ENCODE measurements at regions not wholly inside any gene's neighbourhood (a gene's known extent, or its start where the extent isn't known, plus 50 kb on each side); places are given as distances from the start of the nearest gene placed in this dataset.

DNA sequence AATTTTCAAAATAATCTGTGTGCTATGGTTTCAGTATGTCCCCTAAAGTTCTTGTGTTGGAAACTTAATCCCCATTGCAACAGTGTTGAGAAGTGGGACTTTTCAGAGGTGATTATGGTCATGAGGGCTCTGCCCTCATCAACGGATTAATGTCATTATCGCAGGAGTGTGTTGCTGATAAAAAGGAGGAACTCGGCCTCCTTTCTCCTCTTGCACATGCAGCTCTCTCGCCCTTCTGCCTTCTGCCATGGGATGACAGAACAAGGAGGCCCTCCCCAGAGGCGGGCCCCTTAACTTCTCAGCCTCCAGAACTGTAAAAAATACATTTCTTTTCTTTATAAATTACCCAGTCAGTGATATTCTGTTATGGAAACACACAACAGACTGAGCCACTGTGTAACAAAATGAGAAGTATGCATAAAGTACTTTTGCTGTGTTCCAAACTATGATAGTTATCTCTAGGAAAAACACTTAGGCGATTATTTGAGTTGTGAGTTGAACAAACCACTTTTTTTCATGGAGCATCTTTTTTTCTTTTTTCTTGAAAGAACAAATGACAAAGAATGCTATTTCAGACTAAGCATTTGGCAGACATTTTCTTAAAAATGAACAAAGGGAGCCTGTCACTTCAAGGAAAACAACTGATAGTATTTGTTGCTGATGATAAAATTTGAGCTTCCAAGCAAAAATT is 134.8 kb upstream of the FUT8 start:
- intact Hi-C loops (cut with DNase I), result no loop called here
- no peak overlapping the region for H3K27ac ChIP-seq

DNA sequence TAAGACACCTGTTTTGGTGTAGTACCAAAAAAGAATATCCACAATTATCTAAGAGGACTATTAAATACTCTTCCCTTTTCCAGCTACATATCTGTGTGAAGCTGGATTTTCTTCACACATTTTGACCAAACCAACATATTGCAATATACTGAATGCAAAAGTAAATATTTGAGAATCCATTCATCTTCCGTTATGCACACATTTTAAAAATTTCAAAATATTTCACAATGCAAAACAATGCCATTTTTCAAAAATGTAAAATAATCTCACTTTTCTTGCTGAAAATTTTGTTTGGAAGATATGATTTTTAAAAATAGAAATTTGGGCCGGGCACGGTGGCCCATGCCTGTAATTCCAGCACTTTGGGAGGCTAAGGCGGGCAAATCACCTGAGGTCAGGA is 133.9 kb upstream of the FUT8 start:
- H3K36me3 ChIP-seq (replicated peaks in 1 of 2), result no peaks in the 10 kb centered on the region
- no peaks in the 10 kb centered on the region for H3K4me1 ChIP-seq (replicated peaks in 1 of 2)
- H3K27ac ChIP-seq, result no peak overlapping the region
- no peaks in the 10 kb centered on the region for H3K9me3 ChIP-seq (replicated peaks in 1 of 3)
- intact Hi-C loops (cut with DNase I), result no loop called here
- no peak for DNase-seq
- no peak overlapping the region for H3K4me3 ChIP-seq
- 77 to 94% (median 88%) methylated on average over 4 of the region's 4 CpGs for WGBS, 4 donors
- H3K27me3 ChIP-seq, result no peaks in the 10 kb centered on the region
- TF ChIP-seq POLR2A (IDR thresholded peaks at IDR 0.05), result no peak
- TF ChIP-seq, protein P1, sequence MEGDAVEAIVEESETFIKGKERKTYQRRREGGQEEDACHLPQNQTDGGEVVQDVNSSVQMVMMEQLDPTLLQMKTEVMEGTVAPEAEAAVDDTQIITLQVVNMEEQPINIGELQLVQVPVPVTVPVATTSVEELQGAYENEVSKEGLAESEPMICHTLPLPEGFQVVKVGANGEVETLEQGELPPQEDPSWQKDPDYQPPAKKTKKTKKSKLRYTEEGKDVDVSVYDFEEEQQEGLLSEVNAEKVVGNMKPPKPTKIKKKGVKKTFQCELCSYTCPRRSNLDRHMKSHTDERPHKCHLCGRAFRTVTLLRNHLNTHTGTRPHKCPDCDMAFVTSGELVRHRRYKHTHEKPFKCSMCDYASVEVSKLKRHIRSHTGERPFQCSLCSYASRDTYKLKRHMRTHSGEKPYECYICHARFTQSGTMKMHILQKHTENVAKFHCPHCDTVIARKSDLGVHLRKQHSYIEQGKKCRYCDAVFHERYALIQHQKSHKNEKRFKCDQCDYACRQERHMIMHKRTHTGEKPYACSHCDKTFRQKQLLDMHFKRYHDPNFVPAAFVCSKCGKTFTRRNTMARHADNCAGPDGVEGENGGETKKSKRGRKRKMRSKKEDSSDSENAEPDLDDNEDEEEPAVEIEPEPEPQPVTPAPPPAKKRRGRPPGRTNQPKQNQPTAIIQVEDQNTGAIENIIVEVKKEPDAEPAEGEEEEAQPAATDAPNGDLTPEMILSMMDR (IDR thresholded peaks at IDR 0.05), result no peak

More for the DNA sequence above, 134.8 kb upstream of the FUT8 start:
- Histone ChIP-seq H3K27me3 (no peaks in the 10 kb centered on the region), H3K4me3 (no peak overlapping the region), H3K36me3 (replicated peaks in 1 of 2) (no peaks in the 10 kb centered on the region), H3K4me1 (replicated peaks in 1 of 2) (no peaks in the 10 kb centered on the region), H3K9me3 (replicated peaks in 1 of 3) (no peaks in the 10 kb centered on the region)
- 69 to 76% (median 74%) methylated on average over 6 of the region's 6 CpGs for WGBS, 4 donors
- no peak for DNase-seq
- no peak for TF ChIP-seq POLR2A (IDR thresholded peaks at IDR 0.05)
- TF ChIP-seq, protein P1 (IDR thresholded peaks at IDR 0.05), result no peak

DNA sequence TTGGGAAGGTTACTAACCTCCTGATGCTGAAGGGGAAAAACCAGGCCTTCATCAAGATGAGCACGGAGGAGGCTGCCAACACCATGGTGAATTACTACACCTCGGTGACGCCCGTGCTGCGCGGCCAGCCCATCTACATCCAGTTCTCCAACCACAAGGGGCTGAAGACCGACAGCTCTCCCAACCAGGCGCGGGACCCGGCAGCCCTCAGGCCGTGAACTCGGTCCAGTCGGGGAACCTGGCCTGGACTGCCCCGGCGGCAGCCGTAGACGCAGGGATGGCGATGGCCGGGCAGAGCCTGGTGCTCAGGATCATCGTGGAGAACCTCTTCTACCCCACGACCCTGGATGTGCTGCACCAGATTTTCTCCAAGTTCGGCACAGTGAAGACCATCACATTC is 133.0 kb upstream of the FUT8 start:
- H3K4me1 ChIP-seq (replicated peaks in 1 of 2), result no peaks in the 10 kb centered on the region
- no peak overlapping the region for H3K27ac ChIP-seq
- intact Hi-C loops (cut with DNase I), result no loop called here
- TF ChIP-seq, protein P1 (IDR thresholded peaks at IDR 0.05), result no peak
- no peak for TF ChIP-seq POLR2A (IDR thresholded peaks at IDR 0.05)
- H3K27me3 ChIP-seq, result no peaks in the 10 kb centered on the region
- DNase-seq, result no peak
- 92 to 100% (median 95%) methylated on average over 2 to 22 of the region's 22 CpGs for WGBS, 4 donors
- H3K36me3 ChIP-seq (replicated peaks in 1 of 2), result no peaks in the 10 kb centered on the region
- no peak overlapping the region for H3K4me3 ChIP-seq
- H3K9me3 ChIP-seq (replicated peaks in 1 of 3), result no peaks in the 10 kb centered on the region

DNA sequence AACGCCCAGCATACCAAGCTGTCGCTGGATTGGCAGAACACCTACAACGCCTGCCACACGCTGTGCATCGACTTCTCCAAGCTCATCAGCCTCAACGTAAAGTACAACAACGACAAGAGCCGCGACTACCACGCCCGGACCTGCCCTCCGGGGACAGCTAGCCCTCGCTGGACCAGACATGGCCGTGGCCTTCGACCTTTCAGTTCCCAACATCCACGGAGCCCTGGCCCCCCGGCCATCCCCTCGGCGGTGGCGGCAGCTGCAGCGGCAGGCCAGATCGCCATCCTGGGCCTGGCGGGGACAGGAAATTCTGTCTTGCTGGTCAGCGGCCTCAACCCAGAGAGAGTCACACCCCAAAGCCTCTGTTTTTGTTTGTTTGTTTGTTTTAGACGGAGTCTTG is 132.6 kb upstream of the FUT8 start:
- H3K27ac ChIP-seq, result no peak overlapping the region
- no peaks in the 10 kb centered on the region for H3K4me1 ChIP-seq (replicated peaks in 1 of 2)
- H3K27me3 ChIP-seq, result no peaks in the 10 kb centered on the region
- H3K4me3 ChIP-seq, result no peak overlapping the region
- TF ChIP-seq, protein P1 (IDR thresholded peaks at IDR 0.05), result no peak
- no peak for DNase-seq
- no peaks in the 10 kb centered on the region for H3K9me3 ChIP-seq (replicated peaks in 1 of 3)
- no peaks in the 10 kb centered on the region for H3K36me3 ChIP-seq (replicated peaks in 1 of 2)
- WGBS, 4 donors, result 95 to 96% (median 95%) methylated on average over 3 to 25 of the region's 25 CpGs
- intact Hi-C loops (cut with DNase I), result no loop called here
